K562 (cell line): ENCODE measurements at regions not wholly inside any gene's neighbourhood (a gene's known extent, or its start where the extent isn't known, plus 50 kb on each side); places are given as distances from the start of the nearest gene placed in this dataset.

ENCODE experiments used
- ATAC-seq: fragments of 200-7000 bp; cut with Tn5 transposase; 3 replicates; pipeline ENCODE4 v1.9.1; 2020; ENCODE audit warnings: moderate library complexity
- BruUV-seq: library from RNA; stranded (reverse); fragments of 400-500 nt; replicated peaks from 2 replicates; lab custom pipeline; 2021; lab: Mats Ljungman, UMichigan
- CTCF ChIA-PET: fragments of 300-600 bp; formaldehyde crosslinking; extraction: SDS; loops from one replicate; lab custom pipeline; 2021; ENCODE audit warnings: low intra/inter-chr PET ratio; lab: Yijun Ruan, JAX
- POLR2A ChIA-PET: fragments of 300-600, 350-650 bp; sonication (Branson Sonifier 250); formaldehyde crosslinking; extraction: SDS; loops from one replicate; lab custom pipeline; 2021; ENCODE audit warnings: antibody characterized with exemption, inconsistent platforms; lab: Yijun Ruan, JAX
- DNase-seq, 4 experiments: peaks; one replicate each; pipeline versions ENCODE4 v3.0.0 to v3.0.0-alpha.2; 2011 to 2018; ENCODE audit warnings: low spot score in 3 of 4, mixed read lengths in 3 of 4; ENCODE audit errors: extremely low read depth in 1 of 4
- FAIRE-seq: peaks from 2 replicates; lab custom pipeline; 2011; peaks lifted over from hg19 to GRCh38; lab: Jason Lieb, UNC
- H2AFZ ChIP-seq: 2 replicates; pipeline ENCODE4 v1.6.0; 2011; ENCODE audit warnings: low read depth, low read length, control low read depth, inconsistent platforms
- H3K27ac ChIP-seq: fragments of 200-600 bp; 3 replicates; pipeline ENCODE4 v1.8.0; 2011; ENCODE audit warnings: low read depth, mild to moderate bottlenecking, control low read depth, inconsistent platforms, low read length, moderate library complexity, mixed read lengths; ENCODE audit errors: extremely low read depth
- H3K27me3 ChIP-seq, 2 experiments: fragments of 300-600 bp in 1 of 2; 2 replicates in 1 of 2; 3 replicates in 1 of 2; pipeline versions ENCODE4 v1.6.0 to v1.8.0; 2011; ENCODE audit warnings: inconsistent platforms in 2 of 2, low read length in 2 of 2, mild to moderate bottlenecking in 1 of 2, mixed read lengths in 1 of 2, moderate library complexity in 1 of 2; ENCODE audit not compliant: control insufficient read depth in 2 of 2, insufficient read depth in 2 of 2
- H3K36me3 ChIP-seq: fragments of 300-600 bp; 3 replicates; pipeline ENCODE4 v1.8.0; 2011; ENCODE audit warnings: mild to moderate bottlenecking, low read length, inconsistent platforms; ENCODE audit not compliant: control insufficient read depth, insufficient read depth
- H3K4me1 ChIP-seq, 2 experiments: fragments of 200-600 bp in 1 of 2; replicated peaks in 1 of 2; 2 replicates in 1 of 2; 3 replicates in 1 of 2; pipeline versions ENCODE4 v1.5.1 to v1.8.0; 2011; ENCODE audit warnings: inconsistent platforms in 2 of 2, low read length in 2 of 2, mild to moderate bottlenecking in 1 of 2, mixed read lengths in 1 of 2, moderate library complexity in 1 of 2; ENCODE audit not compliant: control insufficient read depth in 2 of 2, insufficient read depth in 2 of 2
- H3K4me2 ChIP-seq: 2 replicates; pipeline ENCODE4 v1.6.1; 2011; ENCODE audit warnings: low read length, control low read depth, inconsistent platforms, mixed read lengths; ENCODE audit not compliant: insufficient read depth
- H3K4me3 ChIP-seq: fragments of 200-600 bp; sonication (generic), shearing (Covaris generic); 2 replicates; pipeline ENCODE4 v1.5.1; 2016; ENCODE audit warnings: control low read depth, inconsistent platforms
- H3K79me2 ChIP-seq: fragments of 200-600 bp; 3 replicates; pipeline ENCODE4 v1.8.0; 2011; ENCODE audit warnings: low read length, inconsistent platforms; ENCODE audit not compliant: control insufficient read depth, insufficient read depth
- H3K9ac ChIP-seq, 2 experiments: 2 replicates each; pipeline versions ENCODE4 v1.6.0 to v1.6.1; 2011; ENCODE audit warnings: low read depth in 2 of 2, low read length in 2 of 2, control low read depth in 1 of 2, inconsistent platforms in 1 of 2, mild to moderate bottlenecking in 1 of 2, mixed read lengths in 1 of 2; ENCODE audit not compliant: insufficient read depth in 1 of 2
- H3K9me1 ChIP-seq: one replicate; pipeline ENCODE4 v1.6.0; 2011; ENCODE audit warnings: inconsistent platforms, mild to moderate bottlenecking, low read length, moderate library complexity; ENCODE audit not compliant: control insufficient read depth, insufficient read depth
- H3K9me3 ChIP-seq: replicated peaks from 2 replicates; pipeline ENCODE4 v1.5.1; 2011; ENCODE audit warnings: low read depth, low read length, inconsistent platforms; ENCODE audit not compliant: control insufficient read depth, insufficient read depth
- H4K20me1 ChIP-seq: replicated peaks from 2 replicates; pipeline ENCODE4 v1.6.1; 2011; ENCODE audit warnings: low read length, inconsistent platforms, mixed read lengths; ENCODE audit not compliant: control insufficient read depth, insufficient read depth
- ARID2 ChIP-seq: fragments of 450-650 bp; IDR thresholded peaks from 2 replicates; pipeline ENCODE4 v1.6.1; 2017; ENCODE audit warnings: antibody characterized with exemption, mild to moderate bottlenecking
- BCOR ChIP-seq: fragments of 450-650 bp; IDR thresholded peaks from 2 replicates; pipeline ENCODE4 v1.6.1; 2016
- CAMTA2 ChIP-seq: fragments of 250-450 bp; sonication (Bioruptor Pico); conservative IDR thresholded peaks from 2 replicates; pipeline ENCODE4 v1.5.1; 2022
- CBFA2T2 ChIP-seq: fragments of 450-650 bp; conservative IDR thresholded peaks from 2 replicates; pipeline ENCODE4 v1.6.1; 2017; ENCODE audit warnings: mild to moderate bottlenecking
- CBX5 ChIP-seq: IDR thresholded peaks from 2 replicates; pipeline ENCODE4 v1.6.1; 2014; ENCODE audit warnings: low read depth, borderline replicate concordance
- DNMT1 ChIP-seq: fragments of 450-650 bp; IDR thresholded peaks from 2 replicates; pipeline ENCODE4 v1.6.1; 2016; ENCODE audit warnings: antibody characterized with exemption, mild to moderate bottlenecking
- NCOR1 ChIP-seq: fragments of 450-650 bp; IDR thresholded peaks from 2 replicates; pipeline ENCODE4 v1.6.1; 2016; ENCODE audit warnings: mild to moderate bottlenecking, moderate library complexity
- RB1 ChIP-seq: fragments of 450-650 bp; IDR thresholded peaks from 2 replicates; pipeline ENCODE4 v1.6.1; 2017; ENCODE audit warnings: low read depth, mild to moderate bottlenecking
- YY1 ChIP-seq, 3 experiments: IDR thresholded peaks; 2 replicates each; pipeline ENCODE4 v1.6.1; 2011; ENCODE audit warnings: low read length in 2 of 3, mild to moderate bottlenecking in 2 of 3, moderate library complexity in 2 of 3, borderline replicate concordance in 1 of 3, control low read depth in 1 of 3, low read depth in 1 of 3; ENCODE audit not compliant: insufficient read depth in 3 of 3, insufficient replicate concordance in 2 of 3, control insufficient read depth in 1 of 3, insufficient read length in 1 of 3; ENCODE audit errors: extremely low read depth in 1 of 3
- ZKSCAN3 ChIP-seq: fragments of 250-450 bp; sonication (Bioruptor Pico); IDR thresholded peaks from 2 replicates; pipeline ENCODE4 v1.4.0; 2020
- ZNF174 ChIP-seq: fragments of 250-450 bp; sonication (Bioruptor Pico); IDR thresholded peaks from 2 replicates; pipeline ENCODE4 v1.4.0; 2020; ENCODE audit warnings: mild to moderate bottlenecking
- ZNF644 ChIP-seq: fragments of 200-800 bp; sonication (Bioruptor generic); IDR thresholded peaks from 2 replicates; pipeline ENCODE4 v1.6.1; 2016; ENCODE audit warnings: low read depth, missing genetic modification characterization, missing compliant biosample characterization
- ZNF717 ChIP-seq: fragments of 250-450 bp; sonication (Bioruptor Pico); IDR thresholded peaks from 2 replicates; pipeline ENCODE4 v1.5.0; 2021
- WGBS: fragments of 100-300 bp; shearing (Covaris generic); methylation state at CpG from one replicate; pipeline ENCODE4 v1.1.6; 2016; ENCODE audit warnings: low coverage, mixed read lengths; ENCODE audit not compliant: insufficient coverage; ENCODE audit errors: missing lambda C conversion rate; 5-methylcytosine and 5-hydroxymethylcytosine counted together
- in situ Hi-C: fragments of 300-500 bp; cut with MboI; formaldehyde crosslinking; loops from 4 replicates; pipeline ENCODE4 v1.15.0; 2018; ENCODE audit warnings: inconsistent platforms, mixed read lengths
- intact Hi-C: fragments of 100-400 bp; cut with micrococcal nuclease; formaldehyde crosslinking; loops from 2 replicates; pipeline ENCODE4 v1.14.2; 2022
- TF ChIP-seq, protein P1 (sequence below), 2 experiments: IDR thresholded peaks; 2 replicates each; pipeline ENCODE4 v1.6.1; 2012; ENCODE audit warnings: improper control_type of control experiment in 2 of 2, low read depth in 2 of 2, low read length in 2 of 2, borderline replicate concordance in 1 of 2
- TF ChIP-seq, protein P2 (sequence below), 2 experiments: fragments of 250-450 bp in 1 of 2; fragments of 450-650 bp in 1 of 2; sonication (Bioruptor Pico) in 1 of 2; IDR thresholded peaks; 2 replicates each; pipeline versions ENCODE4 v1.6.1 to v1.8.0; 2016 to 2021; ENCODE audit warnings: mild to moderate bottlenecking in 2 of 2, moderate library complexity in 2 of 2, missing compliant biosample characterization in 1 of 2, missing genetic modification characterization in 1 of 2
- TF ChIP-seq, protein P3 (sequence below), 3 experiments: IDR thresholded peaks in 2 of 3; conservative IDR thresholded peaks in 1 of 3; 2 replicates each; pipeline ENCODE4 v1.5.1; 2011 to 2012; ENCODE audit warnings: low read length in 3 of 3, mild to moderate bottlenecking in 3 of 3, control low read depth in 2 of 3, improper control_type of control experiment in 1 of 3, inconsistent platforms in 1 of 3, low read depth in 1 of 3, mixed read lengths in 1 of 3, moderate library complexity in 1 of 3; ENCODE audit not compliant: insufficient read depth in 2 of 3

DNA sequence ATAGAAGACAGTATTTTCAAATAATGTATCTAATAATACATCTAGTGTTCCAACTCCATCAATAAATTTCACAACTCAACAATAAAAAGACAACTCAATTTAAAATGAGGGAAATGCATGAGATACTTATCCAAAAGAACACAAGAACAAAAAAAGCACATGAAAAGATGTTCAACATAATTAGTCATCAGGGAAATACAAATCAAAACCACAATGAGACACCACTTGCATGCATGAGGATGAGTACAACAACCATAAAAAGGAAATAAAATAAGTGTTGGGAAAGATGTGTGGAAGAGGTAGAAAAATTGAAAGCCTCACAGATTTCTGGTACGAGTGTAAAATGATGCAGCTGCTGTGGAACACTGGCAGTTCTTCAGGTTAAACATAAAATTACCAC, 111.6 kb upstream of the PTPRZ1 start:
- H3K27ac ChIP-seq, result no peak overlapping the region
- DNase-seq (no peak), FAIRE-seq (no peak), ATAC-seq (no peak)
- no peak overlapping the region for H2AFZ ChIP-seq
- H3K9me3 ChIP-seq, result no peaks in the 10 kb centered on the region; the same call in 1 of the 2 replicates
- ChIA-PET POLR2A (no interaction called here), CTCF (no interaction called here)
- H3K4me3 ChIP-seq, result no peak overlapping the region
- H3K36me3 ChIP-seq, result no peaks in the 10 kb centered on the region
- H3K27me3 ChIP-seq, result no peaks in the 10 kb centered on the region
- H3K9me1 ChIP-seq, result no peaks in the 10 kb centered on the region
- in situ Hi-C loops, result no loop called here
- 0% methylated on average over 1 of the region's 1 CpG for WGBS
- H3K4me1 ChIP-seq, result no peaks in the 10 kb centered on the region
- intact Hi-C loops, result no loop called here
- no peaks in the 10 kb centered on the region for H3K79me2 ChIP-seq
- no peak overlapping the region for H3K9ac ChIP-seq
- TF ChIP-seq NCOR1 (no peak), CAMTA2 (CRISPR knock-in tag) (no peak), ZNF174 (no peak), ZNF644 (tag) (no peak), YY1 (IDR thresholded peaks at IDR 0.05; ENCODE audit: borderline replicate concordance in 1 of 3, control insufficient read depth in 1 of 3, extremely low read depth in 1 of 3, insufficient read depth in 3 of 3, insufficient read length in 1 of 3, insufficient replicate concordance in 2 of 3, low read depth in 1 of 3, low read length in 2 of 3) (no peak), ZKSCAN3 (CRISPR knock-in tag) (no peak), ZNF717 (CRISPR knock-in tag) (no peak), BCOR (no peak), ARID2 (no peak), CBX5 (no peak), CBFA2T2 (no peak), RB1 (no peak), DNMT1 (no peak)
- TF ChIP-seq, protein P1, sequence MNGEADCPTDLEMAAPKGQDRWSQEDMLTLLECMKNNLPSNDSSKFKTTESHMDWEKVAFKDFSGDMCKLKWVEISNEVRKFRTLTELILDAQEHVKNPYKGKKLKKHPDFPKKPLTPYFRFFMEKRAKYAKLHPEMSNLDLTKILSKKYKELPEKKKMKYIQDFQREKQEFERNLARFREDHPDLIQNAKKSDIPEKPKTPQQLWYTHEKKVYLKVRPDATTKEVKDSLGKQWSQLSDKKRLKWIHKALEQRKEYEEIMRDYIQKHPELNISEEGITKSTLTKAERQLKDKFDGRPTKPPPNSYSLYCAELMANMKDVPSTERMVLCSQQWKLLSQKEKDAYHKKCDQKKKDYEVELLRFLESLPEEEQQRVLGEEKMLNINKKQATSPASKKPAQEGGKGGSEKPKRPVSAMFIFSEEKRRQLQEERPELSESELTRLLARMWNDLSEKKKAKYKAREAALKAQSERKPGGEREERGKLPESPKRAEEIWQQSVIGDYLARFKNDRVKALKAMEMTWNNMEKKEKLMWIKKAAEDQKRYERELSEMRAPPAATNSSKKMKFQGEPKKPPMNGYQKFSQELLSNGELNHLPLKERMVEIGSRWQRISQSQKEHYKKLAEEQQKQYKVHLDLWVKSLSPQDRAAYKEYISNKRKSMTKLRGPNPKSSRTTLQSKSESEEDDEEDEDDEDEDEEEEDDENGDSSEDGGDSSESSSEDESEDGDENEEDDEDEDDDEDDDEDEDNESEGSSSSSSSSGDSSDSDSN (IDR thresholded peaks at IDR 0.05; ENCODE audit: borderline replicate concordance in 1 of 2, low read depth in 2 of 2, low read length in 2 of 2), result no peak
- TF ChIP-seq, protein P2, sequence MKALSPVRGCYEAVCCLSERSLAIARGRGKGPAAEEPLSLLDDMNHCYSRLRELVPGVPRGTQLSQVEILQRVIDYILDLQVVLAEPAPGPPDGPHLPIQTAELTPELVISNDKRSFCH (CRISPR knock-in tag; IDR thresholded peaks at IDR 0.05), result no peak
- TF ChIP-seq, protein P2 (tag; IDR thresholded peaks at IDR 0.05), result no peak
- TF ChIP-seq, protein P3, sequence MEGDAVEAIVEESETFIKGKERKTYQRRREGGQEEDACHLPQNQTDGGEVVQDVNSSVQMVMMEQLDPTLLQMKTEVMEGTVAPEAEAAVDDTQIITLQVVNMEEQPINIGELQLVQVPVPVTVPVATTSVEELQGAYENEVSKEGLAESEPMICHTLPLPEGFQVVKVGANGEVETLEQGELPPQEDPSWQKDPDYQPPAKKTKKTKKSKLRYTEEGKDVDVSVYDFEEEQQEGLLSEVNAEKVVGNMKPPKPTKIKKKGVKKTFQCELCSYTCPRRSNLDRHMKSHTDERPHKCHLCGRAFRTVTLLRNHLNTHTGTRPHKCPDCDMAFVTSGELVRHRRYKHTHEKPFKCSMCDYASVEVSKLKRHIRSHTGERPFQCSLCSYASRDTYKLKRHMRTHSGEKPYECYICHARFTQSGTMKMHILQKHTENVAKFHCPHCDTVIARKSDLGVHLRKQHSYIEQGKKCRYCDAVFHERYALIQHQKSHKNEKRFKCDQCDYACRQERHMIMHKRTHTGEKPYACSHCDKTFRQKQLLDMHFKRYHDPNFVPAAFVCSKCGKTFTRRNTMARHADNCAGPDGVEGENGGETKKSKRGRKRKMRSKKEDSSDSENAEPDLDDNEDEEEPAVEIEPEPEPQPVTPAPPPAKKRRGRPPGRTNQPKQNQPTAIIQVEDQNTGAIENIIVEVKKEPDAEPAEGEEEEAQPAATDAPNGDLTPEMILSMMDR (IDR thresholded peaks at IDR 0.05 in 2 of 3, conservative IDR thresholded peaks at IDR 0.05 in 1 of 3; ENCODE audit: insufficient read depth in 2 of 3, low read depth in 1 of 3, low read length in 3 of 3), result no peak
- H4K20me1 ChIP-seq, result no peaks in the 10 kb centered on the region
- no peak overlapping the region for H3K4me2 ChIP-seq
- no TSS peak for BruUV-seq
